Astrocyte (in vitro differentiated cells and primary cell): ENCODE measurements at regions not wholly inside any gene's neighbourhood (a gene's known extent, or its start where the extent isn't known, plus 50 kb on each side); places are given as distances from the start of the nearest gene placed in this dataset.
A peak's percentile ranks its signal among the peaks of the same experiment; 100 is the strongest.

Source experiments
- DNase-seq: peaks from one replicate; pipeline ENCODE4 v3.0.0-alpha.2; 2010; ENCODE audit warnings: low read depth
- FAIRE-seq: peaks from 2 replicates; lab custom pipeline; 2011; peaks lifted over from hg19 to GRCh38; lab: Jason Lieb, UNC
- H2AFZ ChIP-seq: 2 replicates; pipeline ENCODE4 v1.6.0; 2012; ENCODE audit warnings: low read depth, low read length, inconsistent platforms
- H3K27ac ChIP-seq: 2 replicates; pipeline ENCODE4 v1.5.1; 2011; ENCODE audit warnings: low read depth, low read length, inconsistent platforms
- H3K27me3 ChIP-seq: 2 replicates; pipeline ENCODE4 v1.6.0; 2011; ENCODE audit warnings: low read length, inconsistent platforms; ENCODE audit not compliant: insufficient read depth
- H3K36me3 ChIP-seq: 2 replicates; pipeline ENCODE4 v1.5.1; 2011; ENCODE audit warnings: low read length, inconsistent platforms; ENCODE audit not compliant: insufficient read depth
- H3K4me1 ChIP-seq: 2 replicates; pipeline ENCODE4 v1.5.1; 2011; ENCODE audit warnings: low read length, inconsistent platforms; ENCODE audit not compliant: insufficient read depth
- H3K4me2 ChIP-seq: 2 replicates; pipeline ENCODE4 v1.6.0; 2012; ENCODE audit warnings: low read length, inconsistent platforms
- H3K4me3 ChIP-seq: 2 replicates; pipeline ENCODE4 v1.5.1; 2011; ENCODE audit warnings: low read depth, mild to moderate bottlenecking, low read length, inconsistent platforms; ENCODE audit not compliant: insufficient read depth
- H3K79me2 ChIP-seq: 2 replicates; pipeline ENCODE4 v1.6.0; 2012; ENCODE audit warnings: mild to moderate bottlenecking, low read length, inconsistent platforms; ENCODE audit not compliant: insufficient read depth
- H3K9ac ChIP-seq: 2 replicates; pipeline ENCODE4 v1.6.0; 2012; ENCODE audit warnings: mild to moderate bottlenecking, low read length, inconsistent platforms
- H3K9me3 ChIP-seq: 2 replicates; pipeline ENCODE4 v1.5.1; 2012; ENCODE audit warnings: low read depth, mild to moderate bottlenecking, low read length, inconsistent platforms; ENCODE audit not compliant: insufficient read depth
- H4K20me1 ChIP-seq: 2 replicates; pipeline ENCODE4 v1.6.0; 2012; ENCODE audit warnings: low read length, inconsistent platforms; ENCODE audit not compliant: insufficient read depth
- H3K27ac Mint-ChIP-seq: one replicate; pipeline ENCODE4 v1.8.0; 2021; ENCODE audit warnings: mild to moderate bottlenecking, mixed read lengths; ENCODE audit not compliant: unreplicated experiment
- H3K27me3 Mint-ChIP-seq: one replicate; pipeline ENCODE4 v1.8.0; 2021; ENCODE audit warnings: low read depth, mixed read lengths; ENCODE audit not compliant: unreplicated experiment
- H3K36me3 Mint-ChIP-seq: one replicate; pipeline ENCODE4 v1.8.0; 2021; ENCODE audit warnings: low read depth, mixed read lengths; ENCODE audit not compliant: unreplicated experiment
- H3K4me1 Mint-ChIP-seq: one replicate; pipeline ENCODE4 v1.8.0; 2021; ENCODE audit warnings: low read depth, mixed read lengths; ENCODE audit not compliant: unreplicated experiment
- H3K4me3 Mint-ChIP-seq: one replicate; pipeline ENCODE4 v1.8.0; 2021; ENCODE audit warnings: mild to moderate bottlenecking, moderate library complexity, mixed read lengths; ENCODE audit not compliant: unreplicated experiment
- H3K9me3 Mint-ChIP-seq: one replicate; pipeline ENCODE4 v1.8.0; 2021; ENCODE audit warnings: mild to moderate bottlenecking, mixed read lengths; ENCODE audit not compliant: unreplicated experiment
- EZH2 ChIP-seq: IDR thresholded peaks from 2 replicates; pipeline ENCODE4 v1.6.1; 2012; ENCODE audit warnings: mild to moderate bottlenecking, low read length, inconsistent platforms; ENCODE audit not compliant: insufficient read depth
- TF ChIP-seq, protein P1 (sequence below): IDR thresholded peaks from 2 replicates; pipeline ENCODE4 v1.5.1; 2011; ENCODE audit warnings: low read depth, mild to moderate bottlenecking, inconsistent platforms, low read length, moderate library complexity; ENCODE audit not compliant: insufficient read depth

DNA sequence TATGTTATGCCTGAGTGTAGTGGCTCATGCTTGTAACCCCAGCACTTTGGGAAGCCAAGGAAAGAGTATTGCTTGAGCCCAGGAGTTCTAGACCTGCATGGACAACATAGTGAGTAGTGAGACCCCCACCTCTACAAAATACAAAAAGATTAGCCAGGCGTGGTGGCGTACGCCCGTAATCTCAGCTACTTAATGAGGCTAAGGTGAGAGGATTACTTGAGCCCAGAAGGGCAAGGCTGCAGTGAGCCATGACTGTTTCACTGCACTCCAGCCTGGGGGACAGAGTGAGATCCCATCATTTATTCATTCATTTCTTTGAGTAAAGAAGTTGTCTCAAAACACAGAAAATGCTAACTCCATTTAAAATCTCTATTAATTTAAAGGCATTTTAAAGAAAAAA lies 1061.6 kb downstream of the JRKL start:
- no peak overlapping the region for H3K27ac ChIP-seq
- no peak for TF ChIP-seq EZH2
- TF ChIP-seq, protein P1, sequence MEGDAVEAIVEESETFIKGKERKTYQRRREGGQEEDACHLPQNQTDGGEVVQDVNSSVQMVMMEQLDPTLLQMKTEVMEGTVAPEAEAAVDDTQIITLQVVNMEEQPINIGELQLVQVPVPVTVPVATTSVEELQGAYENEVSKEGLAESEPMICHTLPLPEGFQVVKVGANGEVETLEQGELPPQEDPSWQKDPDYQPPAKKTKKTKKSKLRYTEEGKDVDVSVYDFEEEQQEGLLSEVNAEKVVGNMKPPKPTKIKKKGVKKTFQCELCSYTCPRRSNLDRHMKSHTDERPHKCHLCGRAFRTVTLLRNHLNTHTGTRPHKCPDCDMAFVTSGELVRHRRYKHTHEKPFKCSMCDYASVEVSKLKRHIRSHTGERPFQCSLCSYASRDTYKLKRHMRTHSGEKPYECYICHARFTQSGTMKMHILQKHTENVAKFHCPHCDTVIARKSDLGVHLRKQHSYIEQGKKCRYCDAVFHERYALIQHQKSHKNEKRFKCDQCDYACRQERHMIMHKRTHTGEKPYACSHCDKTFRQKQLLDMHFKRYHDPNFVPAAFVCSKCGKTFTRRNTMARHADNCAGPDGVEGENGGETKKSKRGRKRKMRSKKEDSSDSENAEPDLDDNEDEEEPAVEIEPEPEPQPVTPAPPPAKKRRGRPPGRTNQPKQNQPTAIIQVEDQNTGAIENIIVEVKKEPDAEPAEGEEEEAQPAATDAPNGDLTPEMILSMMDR, result no peak
- H3K9me3 Mint-ChIP-seq, result no peaks in the 10 kb centered on the region

DNA sequence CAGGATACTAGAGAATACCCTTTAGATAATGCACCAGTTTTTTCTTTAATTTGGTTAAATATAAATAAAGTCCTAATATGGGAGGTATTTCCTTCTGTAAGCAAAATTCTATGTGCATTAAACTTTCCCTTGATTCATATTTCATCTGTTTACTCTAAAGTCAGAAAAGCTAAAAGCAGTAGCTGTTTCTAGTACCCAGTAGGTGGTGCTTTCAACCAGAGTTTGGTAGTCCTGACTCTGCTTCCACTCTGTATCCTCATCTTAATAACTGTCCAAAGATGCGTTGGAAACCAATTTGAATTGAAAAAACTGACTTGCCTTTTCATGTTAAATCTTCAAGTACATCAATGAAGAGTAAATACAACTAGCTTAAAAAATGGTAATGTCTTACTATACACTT lies 1065.2 kb downstream of the JRKL start:
- no peaks in the 10 kb centered on the region for H3K27me3 Mint-ChIP-seq
- TF ChIP-seq, protein P1, result peak; percentile 34
- no peak for TF ChIP-seq EZH2
- DNase-seq (peak; percentile 2), FAIRE-seq (peak; percentile 39)
- no peaks in the 10 kb centered on the region for H3K4me1 ChIP-seq
- peaks cover 6% of the 10 kb centered on the region for H3K4me1 Mint-ChIP-seq
- H3K79me2 ChIP-seq, result no peaks in the 10 kb centered on the region
- H3K27ac Mint-ChIP-seq, result peak overlapping the region; percentile 50
- H3K27me3 ChIP-seq, result no peaks in the 10 kb centered on the region
- no peaks in the 10 kb centered on the region for H3K9me3 Mint-ChIP-seq
- H3K4me3 ChIP-seq, result no peak overlapping the region
- H3K9ac ChIP-seq, result no peak overlapping the region
- no peak overlapping the region for H3K4me3 Mint-ChIP-seq
- H4K20me1 ChIP-seq, result no peaks in the 10 kb centered on the region
- no peak overlapping the region for H3K27ac ChIP-seq
- H3K36me3 ChIP-seq, result no peaks in the 10 kb centered on the region
- H3K36me3 Mint-ChIP-seq, result no peaks in the 10 kb centered on the region
- no peaks in the 10 kb centered on the region for H3K9me3 ChIP-seq
- no peak overlapping the region for H2AFZ ChIP-seq
- H3K4me2 ChIP-seq, result no peak overlapping the region

More for the DNA sequence above, 1061.6 kb downstream of the JRKL start:
- Mint-ChIP-seq H3K4me1 (peaks cover 6% of the 10 kb centered on the region), H3K36me3 (no peaks in the 10 kb centered on the region), H3K27ac (no peak overlapping the region), H3K27me3 (no peaks in the 10 kb centered on the region), H3K4me3 (no peak overlapping the region)
- Histone ChIP-seq H3K4me2 (no peak overlapping the region), H3K9ac (no peak overlapping the region), H3K9me3 (no peaks in the 10 kb centered on the region), H2AFZ (no peak overlapping the region), H3K36me3 (no peaks in the 10 kb centered on the region), H3K4me3 (no peak overlapping the region), H4K20me1 (no peaks in the 10 kb centered on the region), H3K4me1 (no peaks in the 10 kb centered on the region), H3K79me2 (no peaks in the 10 kb centered on the region), H3K27me3 (no peaks in the 10 kb centered on the region)
- DNase-seq (no peak), FAIRE-seq (no peak)

DNA sequence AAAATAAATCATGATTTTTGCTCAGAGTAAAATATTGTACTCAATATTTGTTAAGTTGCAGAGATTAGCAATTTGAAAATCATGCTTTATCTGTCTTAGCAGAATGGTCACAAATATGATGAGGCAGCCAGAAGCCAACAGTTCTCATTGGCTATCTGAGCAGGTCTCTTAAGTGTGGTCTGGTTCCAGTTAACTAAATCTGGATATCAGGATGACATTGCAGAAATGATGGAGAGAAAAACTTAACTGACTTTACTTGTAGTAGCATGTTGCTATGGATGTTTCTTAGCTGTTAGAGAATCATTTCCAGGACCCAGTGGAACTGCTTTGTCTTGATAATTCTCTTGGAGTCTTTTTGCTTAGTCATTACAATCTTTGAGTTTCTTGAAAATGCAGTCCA lies 1070.3 kb downstream of the JRKL start:
- no peak overlapping the region for H3K27ac ChIP-seq
- no peak overlapping the region for H3K4me2 ChIP-seq
- no peaks in the 10 kb centered on the region for H3K79me2 ChIP-seq
- H3K4me3 Mint-ChIP-seq, result no peak overlapping the region
- no peak overlapping the region for H2AFZ ChIP-seq
- H3K4me1 ChIP-seq, result no peaks in the 10 kb centered on the region
- H3K4me3 ChIP-seq, result no peak overlapping the region
- no peaks in the 10 kb centered on the region for H3K36me3 ChIP-seq
- H3K4me1 Mint-ChIP-seq, result peaks cover 9% of the 10 kb centered on the region
- peaks cover 2% of the 10 kb centered on the region for H3K36me3 Mint-ChIP-seq
- DNase-seq (no peak), FAIRE-seq (no peak)
- TF ChIP-seq, protein P1, result no peak
- no peak for TF ChIP-seq EZH2
- no peaks in the 10 kb centered on the region for H3K27me3 ChIP-seq
- no peak overlapping the region for H3K9ac ChIP-seq
- H3K9me3 ChIP-seq, result peaks cover 8% of the 10 kb centered on the region
- H3K27me3 Mint-ChIP-seq, result no peaks in the 10 kb centered on the region
- no peaks in the 10 kb centered on the region for H4K20me1 ChIP-seq
- peak overlapping the region; percentile 70 for H3K27ac Mint-ChIP-seq
- peaks cover 10% of the 10 kb centered on the region for H3K9me3 Mint-ChIP-seq
